GM06990 (cell line): ENCODE measurements at regions not wholly inside any gene's neighbourhood (a gene's known extent, or its start where the extent isn't known, plus 50 kb on each side); places are given as distances from the start of the nearest gene placed in this dataset.

Experiments used
- DNase-seq: peaks from one replicate; pipeline ENCODE4 v3.0.0-alpha.2; 2011; ENCODE audit not compliant: insufficient read length; ENCODE audit errors: extremely low read depth
- H3K27me3 ChIP-seq: replicated peaks from 2 replicates; pipeline ENCODE4 v1.6.0; 2011; ENCODE audit warnings: low read length; ENCODE audit not compliant: control insufficient read depth, insufficient read depth
- H3K36me3 ChIP-seq: 2 replicates; pipeline ENCODE4 v1.5.1; 2011; ENCODE audit warnings: low read length; ENCODE audit not compliant: control insufficient read depth, insufficient read depth
- H3K4me3 ChIP-seq: replicated peaks from 2 replicates; pipeline ENCODE4 v1.5.1; 2011; ENCODE audit warnings: low read depth, mild to moderate bottlenecking, control low read depth, low read length
- TF ChIP-seq, protein P1 (sequence below): IDR thresholded peaks from 2 replicates; pipeline ENCODE4 v1.5.1; 2011; ENCODE audit warnings: low read length, control low read depth, mild to moderate bottlenecking, inconsistent platforms; ENCODE audit not compliant: insufficient read depth, poor library complexity, severe bottlenecking

DNA sequence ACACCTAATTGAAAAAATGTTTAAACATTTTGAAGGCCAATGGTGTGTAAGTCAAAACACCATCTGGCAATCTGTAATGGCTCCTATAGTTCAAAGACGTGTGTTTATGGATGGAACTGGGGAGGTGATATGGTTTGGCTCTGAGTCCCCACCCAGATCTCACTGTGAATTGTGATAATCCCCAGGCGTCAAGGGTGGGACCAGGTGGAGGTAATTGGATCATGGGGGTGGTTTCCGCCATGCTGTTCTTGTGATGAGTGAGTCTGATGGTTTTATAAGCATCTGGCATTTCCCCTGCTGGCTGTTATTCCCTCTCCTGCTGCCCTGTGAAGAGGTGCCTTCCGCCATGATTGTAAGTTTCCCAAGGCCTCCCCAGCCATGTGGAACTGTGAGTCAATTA is 52.2 kb downstream of the ADRA2C start:
- Histone ChIP-seq H3K4me3 (no peak overlapping the region), H3K36me3 (no peaks in the 10 kb centered on the region), H3K27me3 (no peaks in the 10 kb centered on the region)
- no peak for DNase-seq
- TF ChIP-seq, protein P1, sequence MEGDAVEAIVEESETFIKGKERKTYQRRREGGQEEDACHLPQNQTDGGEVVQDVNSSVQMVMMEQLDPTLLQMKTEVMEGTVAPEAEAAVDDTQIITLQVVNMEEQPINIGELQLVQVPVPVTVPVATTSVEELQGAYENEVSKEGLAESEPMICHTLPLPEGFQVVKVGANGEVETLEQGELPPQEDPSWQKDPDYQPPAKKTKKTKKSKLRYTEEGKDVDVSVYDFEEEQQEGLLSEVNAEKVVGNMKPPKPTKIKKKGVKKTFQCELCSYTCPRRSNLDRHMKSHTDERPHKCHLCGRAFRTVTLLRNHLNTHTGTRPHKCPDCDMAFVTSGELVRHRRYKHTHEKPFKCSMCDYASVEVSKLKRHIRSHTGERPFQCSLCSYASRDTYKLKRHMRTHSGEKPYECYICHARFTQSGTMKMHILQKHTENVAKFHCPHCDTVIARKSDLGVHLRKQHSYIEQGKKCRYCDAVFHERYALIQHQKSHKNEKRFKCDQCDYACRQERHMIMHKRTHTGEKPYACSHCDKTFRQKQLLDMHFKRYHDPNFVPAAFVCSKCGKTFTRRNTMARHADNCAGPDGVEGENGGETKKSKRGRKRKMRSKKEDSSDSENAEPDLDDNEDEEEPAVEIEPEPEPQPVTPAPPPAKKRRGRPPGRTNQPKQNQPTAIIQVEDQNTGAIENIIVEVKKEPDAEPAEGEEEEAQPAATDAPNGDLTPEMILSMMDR: no peak

DNA sequence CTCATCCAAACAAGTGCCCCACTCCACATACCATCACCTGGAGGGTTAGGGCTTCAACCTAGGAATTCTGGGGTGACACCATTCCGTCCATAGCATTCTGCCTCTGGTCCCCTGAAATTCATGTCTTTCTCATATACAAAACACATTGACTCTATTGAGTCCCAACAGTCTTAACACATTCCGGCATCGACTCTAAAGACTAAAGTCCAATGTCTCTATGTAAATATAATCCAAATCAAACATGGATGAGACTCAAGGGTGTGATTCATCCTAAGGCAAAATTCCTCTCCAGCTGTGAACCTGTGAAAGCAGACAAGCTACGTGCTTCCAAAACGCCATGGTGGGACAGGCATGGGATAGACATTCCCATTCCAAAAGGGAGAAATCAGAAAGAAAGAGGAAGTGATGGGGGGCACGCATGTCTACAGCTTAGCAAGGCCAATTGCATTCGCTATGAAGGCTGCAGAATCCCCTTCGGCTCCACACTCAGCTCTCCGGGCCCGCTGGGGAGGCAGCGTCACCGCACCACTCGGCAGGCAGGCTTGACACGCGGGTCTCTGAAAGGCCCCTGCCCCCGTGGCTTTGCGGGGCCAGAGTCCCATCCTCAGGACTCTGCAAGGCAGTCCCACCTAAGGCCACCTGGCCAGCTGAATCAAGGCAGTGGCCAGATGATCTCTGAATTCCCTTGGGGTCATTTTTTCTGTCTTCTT is 53.2 kb downstream of the ADRA2C start:
- no peak for DNase-seq
- TF ChIP-seq, protein P1: no peak
- Histone ChIP-seq H3K4me3 (no peak overlapping the region), H3K27me3 (no peaks in the 10 kb centered on the region), H3K36me3 (no peaks in the 10 kb centered on the region)

DNA sequence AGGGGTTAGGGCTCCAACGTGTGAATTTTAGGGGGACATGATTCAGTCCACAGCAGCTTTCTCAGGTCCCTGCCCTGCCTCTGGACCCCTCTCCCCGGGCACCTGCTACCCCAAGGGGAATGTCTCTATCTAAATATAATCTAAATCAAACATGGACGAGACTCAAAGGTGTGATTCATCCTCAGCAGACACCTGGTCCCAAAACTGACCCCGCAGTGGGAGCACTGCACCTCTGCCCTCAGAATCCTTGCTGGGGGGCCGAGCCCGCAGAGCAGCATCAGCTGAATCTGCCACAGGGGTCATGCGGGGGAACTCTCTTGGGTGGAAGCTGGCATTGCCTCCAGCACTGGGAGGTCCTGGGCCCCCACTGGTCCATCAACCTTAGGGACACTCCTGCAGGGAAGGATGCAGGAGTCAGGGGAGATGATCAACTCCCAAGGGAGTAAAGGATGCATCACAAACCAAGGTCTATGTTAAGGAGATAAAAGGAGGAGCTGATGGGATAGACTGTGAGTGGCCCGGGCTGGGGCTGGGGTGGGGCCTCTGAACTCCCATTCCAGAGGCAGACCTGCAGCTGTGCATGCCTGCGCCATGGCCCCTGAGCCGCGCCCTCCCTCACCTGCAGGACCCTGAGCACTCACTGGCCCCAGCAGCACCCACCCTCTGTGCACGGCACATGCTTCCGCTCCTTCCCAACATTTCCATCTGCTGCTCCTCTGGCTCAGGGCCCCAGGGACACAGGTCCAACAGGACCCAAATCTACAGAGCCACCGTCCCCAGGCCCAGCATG is 54.0 kb downstream of the ADRA2C start:
- DNase-seq: no peak
- Histone ChIP-seq H3K4me3 (no peak overlapping the region), H3K27me3 (peaks cover 1% of the 10 kb centered on the region; the same call in 1 of the 2 replicates), H3K36me3 (no peaks in the 10 kb centered on the region)
- TF ChIP-seq, protein P1: no peak

DNA sequence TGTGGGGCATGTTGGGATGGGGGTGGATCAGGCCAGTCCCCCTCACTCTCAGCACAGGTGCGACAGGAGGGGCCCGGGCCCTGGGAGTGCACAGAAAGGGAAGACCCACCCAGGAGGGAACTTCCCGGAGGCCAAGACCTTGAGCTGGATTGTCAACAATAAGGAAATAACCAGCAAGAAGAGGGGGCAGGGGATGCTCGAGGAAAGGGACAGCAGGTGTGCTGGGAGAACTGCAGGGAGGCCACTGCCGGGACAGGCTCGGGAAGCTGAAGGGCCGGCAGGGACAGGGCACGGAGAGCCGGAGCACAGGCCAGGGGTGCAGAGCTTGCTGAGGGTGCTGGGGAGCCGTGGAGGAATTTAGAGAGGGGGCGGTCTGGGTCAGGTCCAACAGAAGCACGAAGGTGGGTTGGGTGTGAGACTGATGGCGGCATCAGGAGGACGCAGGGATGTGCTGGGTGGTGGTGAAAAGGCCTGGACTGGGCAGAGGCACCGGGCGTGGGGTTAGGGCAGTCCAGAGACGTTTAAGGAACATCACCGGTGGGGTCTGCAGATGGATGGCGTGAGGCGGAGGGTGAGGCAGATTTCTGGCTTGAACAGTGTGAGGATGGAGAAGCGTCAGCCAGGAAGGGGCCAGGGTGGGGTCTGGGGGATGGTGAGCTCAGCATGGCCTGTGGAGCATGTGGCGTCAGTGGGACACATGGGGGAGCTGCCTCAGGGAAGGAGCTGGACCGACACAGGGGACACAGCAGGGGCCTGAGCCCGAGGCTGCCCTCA is 54.8 kb downstream of the ADRA2C start:
- no peak for DNase-seq
- no peak overlapping the region for H3K4me3 ChIP-seq
- H3K27me3 ChIP-seq: peaks cover 1% of the 10 kb centered on the region; the same call in 1 of the 2 replicates
- TF ChIP-seq, protein P1: no peak
- H3K36me3 ChIP-seq: no peaks in the 10 kb centered on the region

DNA sequence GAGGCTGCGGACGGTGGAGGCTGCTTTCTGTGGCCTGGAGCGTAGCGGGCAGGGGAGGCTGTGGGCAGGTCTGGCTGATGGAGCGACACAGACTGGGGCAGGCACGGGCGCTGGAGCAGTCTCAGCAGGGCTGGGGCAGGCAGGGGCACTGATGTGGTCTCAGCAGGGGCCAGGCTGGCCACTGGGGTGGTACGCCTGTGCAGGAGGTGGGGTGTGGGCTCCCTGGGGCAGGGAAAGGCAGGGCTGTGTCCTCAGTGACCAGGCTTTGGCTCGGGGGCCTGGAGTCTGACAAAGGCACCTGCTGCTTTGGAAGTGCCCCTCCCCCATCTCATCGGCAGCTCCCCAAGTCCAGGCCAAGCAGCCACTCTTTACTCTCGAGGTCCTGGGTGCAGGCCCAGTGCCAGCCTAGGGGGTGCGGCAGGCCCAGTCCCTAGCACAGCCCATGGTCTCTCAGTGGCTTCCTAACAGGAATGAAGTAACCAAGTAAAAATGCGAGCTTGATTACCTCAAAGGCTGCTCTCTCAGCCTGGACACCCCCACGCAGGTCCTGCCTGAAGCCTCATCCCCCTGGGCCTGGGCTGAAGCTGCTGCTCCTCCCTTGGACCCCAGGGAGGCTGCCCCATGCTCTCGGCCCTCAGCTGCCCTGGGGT is 55.5 kb downstream of the ADRA2C start:
- no peak for DNase-seq
- Histone ChIP-seq H3K36me3 (no peaks in the 10 kb centered on the region), H3K27me3 (peaks cover 1% of the 10 kb centered on the region; the same call in 1 of the 2 replicates), H3K4me3 (no peak overlapping the region)
- TF ChIP-seq, protein P1: no peak
